Medulla oblongata (tissue), 1 donor: ENCODE measurements at regions not wholly inside any gene's neighbourhood (a gene's known extent, or its start where the extent isn't known, plus 50 kb on each side); places are given as distances from the start of the nearest gene placed in this dataset.

Experiments used
- DNase-seq: peaks from one replicate; pipeline ENCODE4 v3.0.0-alpha.2; 2015; ENCODE audit errors: extremely low spot score

- DNase-seq: peak; percentile 37
Measured at GRCh38 chr1:209219791-209220524, 363.6 kb upstream of the CAMK1G start.

- DNase-seq: no peak
Measured at GRCh38 chr1:209222826-209223225, 360.7 kb upstream of the CAMK1G start.

- DNase-seq: no peak
Measured at GRCh38 chr1:209223791-209224190, 359.7 kb upstream of the CAMK1G start.

- no peak for DNase-seq
Measured at GRCh38 chr1:209224886-209225285, 358.6 kb upstream of the CAMK1G start.

- no peak for DNase-seq
Measured at GRCh38 chr1:209227171-209227570, 356.3 kb upstream of the CAMK1G start.

- DNase-seq: no peak
Measured at GRCh38 chr1:209227941-209228340, 355.6 kb upstream of the CAMK1G start.

GRCh38 chr1:209229494-209230061 lies 353.9 kb upstream of the CAMK1G start:
- DNase-seq: no peak

- no peak for DNase-seq
Measured at GRCh38 chr1:209230314-209230713, 353.2 kb upstream of the CAMK1G start.

- DNase-seq: no peak
Measured at GRCh38 chr1:209231476-209232156, 351.9 kb upstream of the CAMK1G start.

- DNase-seq: no peak
Measured at GRCh38 chr1:209232197-209232596, 351.3 kb upstream of the CAMK1G start.

GRCh38 chr1:209232759-209233158 lies 350.8 kb upstream of the CAMK1G start:
- no peak for DNase-seq

- no peak for DNase-seq
Measured at GRCh38 chr1:209235166-209235565, 348.3 kb upstream of the CAMK1G start.

- no peak for DNase-seq
Measured at GRCh38 chr1:209238356-209238755, 345.2 kb upstream of the CAMK1G start.

- no peak for DNase-seq
Measured at GRCh38 chr1:209240351-209240750, 343.2 kb upstream of the CAMK1G start.

GRCh38 chr1:209241487-209241886 lies 342.0 kb upstream of the CAMK1G start:
- DNase-seq: no peak

- peak; percentile 77 for DNase-seq
Measured at GRCh38 chr1:209248649-209249279, 334.8 kb upstream of the CAMK1G start.

GRCh38 chr1:209249280-209249670 lies 334.2 kb upstream of the CAMK1G start:
- DNase-seq: no peak

- DNase-seq: no peak
Measured at GRCh38 chr1:209249785-209250440, 333.6 kb upstream of the CAMK1G start.

GRCh38 chr1:209250861-209251636 lies 332.5 kb upstream of the CAMK1G start:
- DNase-seq: no peak

- DNase-seq: no peak
Measured at GRCh38 chr1:209256766-209257350, 326.7 kb upstream of the CAMK1G start.

- no peak for DNase-seq
Measured at GRCh38 chr1:209257454-209257853, 326.1 kb upstream of the CAMK1G start.
